GM19324 (cell line): ENCODE measurements at regions not wholly inside any gene's neighbourhood (a gene's known extent, or its start where the extent isn't known, plus 50 kb on each side); places are given as distances from the start of the nearest gene placed in this dataset.

Experiments used
- ATAC-seq: cut with Tn5 transposase; IDR thresholded peaks from one replicate; pipeline ENCODE4 v1.9.1; 2021; ENCODE audit warnings: mild to moderate bottlenecking, moderate library complexity; ENCODE audit not compliant: unreplicated experiment, low FRiP score

- ATAC-seq = no peak
These were observed 116.6 kb upstream of the NT5C1B start for GRCh38 chr2:18706001-18706400.

- ATAC-seq = no peak
These were observed 114.9 kb upstream of the NT5C1B start for GRCh38 chr2:18704276-18704675.

GRCh38 chr2:18703555-18703954, 114.2 kb upstream of the NT5C1B start:
- no peak for ATAC-seq

GRCh38 chr2:18701981-18702380, 112.6 kb upstream of the NT5C1B start:
- ATAC-seq = no peak

GRCh38 chr2:18701546-18701945, 112.2 kb upstream of the NT5C1B start:
- no peak for ATAC-seq

GRCh38 chr2:18690342-18690741, 101.0 kb upstream of the NT5C1B start:
- no peak for ATAC-seq

- no peak for ATAC-seq
These were observed 95.1 kb upstream of the NT5C1B start for GRCh38 chr2:18684206-18685038.

- ATAC-seq = no peak
These were observed 93.3 kb upstream of the NT5C1B start for GRCh38 chr2:18682681-18683080.

- no peak for ATAC-seq
These were observed 87.9 kb upstream of the NT5C1B start for GRCh38 chr2:18677280-18677679.

- ATAC-seq = no peak
These were observed 84.9 kb upstream of the NT5C1B start for GRCh38 chr2:18674309-18674708.

GRCh38 chr2:18671363-18671762, 82.0 kb upstream of the NT5C1B start:
- ATAC-seq = no peak

- ATAC-seq = no peak
These were observed 78.9 kb upstream of the NT5C1B start for GRCh38 chr2:18668221-18668620.

GRCh38 chr2:18664421-18664820, 75.1 kb upstream of the NT5C1B start:
- no peak for ATAC-seq

- no peak for ATAC-seq
These were observed 74.5 kb upstream of the NT5C1B start for GRCh38 chr2:18663861-18664260.

- ATAC-seq = no peak
These were observed 73.3 kb upstream of the NT5C1B start for GRCh38 chr2:18662689-18663088.

- ATAC-seq = no peak
These were observed 70.5 kb upstream of the NT5C1B start for GRCh38 chr2:18659915-18660314.

GRCh38 chr2:18656048-18656447, 66.7 kb upstream of the NT5C1B start:
- no peak for ATAC-seq

- no peak for ATAC-seq
These were observed 62.7 kb upstream of the NT5C1B start for GRCh38 chr2:18651842-18652774.

- no peak for ATAC-seq
These were observed 60.9 kb upstream of the NT5C1B start for GRCh38 chr2:18650221-18650620.

- no peak for ATAC-seq
These were observed 60.2 kb upstream of the NT5C1B start for GRCh38 chr2:18649502-18650135.

GRCh38 chr2:18648161-18648560, 58.8 kb upstream of the NT5C1B start:
- ATAC-seq = no peak
